ENCODE measurements at regions not wholly inside any gene's neighbourhood (a gene's known extent, or its start where the extent isn't known, plus 50 kb on each side); places are given as distances from the start of the nearest gene placed in this dataset.

GRCh38 chr20:39624316-39624715, 662.2 kb downstream of the DHX35 start:
- TF ChIP-seq CTCF (IDR thresholded peaks at IDR 0.05) (no peak), EP300 (IDR thresholded peaks at IDR 0.05) (no peak), POLR2A (IDR thresholded peaks at IDR 0.05) (no peak)

All from ovary (tissue), 3 donors.